ENCODE measurements at regions not wholly inside any gene's neighbourhood (a gene's known extent, or its start where the extent isn't known, plus 50 kb on each side); places are given as distances from the start of the nearest gene placed in this dataset.

- CTCF ChIA-PET (ENCODE audit: unreplicated experiment) = no interaction called here
These were observed 217.2 kb downstream of the CHRM3 start for GRCh38 chr1:239603530-239603929.

GRCh38 chr1:239606850-239607400 is 220.6 kb downstream of the CHRM3 start:
- intact Hi-C loops (cut with micrococcal nuclease; ENCODE audit: unreplicated experiment) = no loop called here
- BruUV-seq (replicated peaks) = no TSS peak
- POLR2A ChIA-PET = no interaction called here
- Histone ChIP-seq H3K4me2 (ENCODE audit: low read length) (no peak overlapping the region), H3K27ac (ENCODE audit: low read depth, low read length, poor library complexity, severe bottlenecking) (no peak overlapping the region), H3K4me3 (ENCODE audit: low read depth, low read length, poor library complexity, severe bottlenecking) (no peak overlapping the region), H3K4me1 (ENCODE audit: insufficient read depth, low read length, poor library complexity, severe bottlenecking) (no peaks in the 10 kb centered on the region), H4K20me1 (ENCODE audit: insufficient read depth, low read length) (no peaks in the 10 kb centered on the region), H2AFZ (ENCODE audit: low read length) (no peak overlapping the region), H3K9me3 (ENCODE audit: low read length) (no peaks in the 10 kb centered on the region), H3K9me2 (ENCODE audit: insufficient read depth, low read length) (no peaks in the 10 kb centered on the region), H3K79me2 (ENCODE audit: insufficient read depth, low read depth, low read length) (no peaks in the 10 kb centered on the region), H3K36me3 (ENCODE audit: insufficient read depth, low read length) (no peaks in the 10 kb centered on the region)
- TF ChIP-seq EZH2phosphoT487 (IDR thresholded peaks at IDR 0.05; ENCODE audit: borderline replicate concordance, low read depth, low read length) (no peak), CTCF (conservative IDR thresholded peaks at IDR 0.05; ENCODE audit: low read length) (no peak)
- DNase-seq (ENCODE audit: low spot score) = no peak
- CTCF ChIA-PET (ENCODE audit: unreplicated experiment) = no interaction called here

More at GRCh38 chr1:239603530-239603929, 217.2 kb downstream of the CHRM3 start:
- H3K9me2 ChIP-seq (ENCODE audit: insufficient read depth, low read length) = no peaks in the 10 kb centered on the region
- no peak overlapping the region for H3K27ac ChIP-seq (ENCODE audit: low read depth, low read length, poor library complexity, severe bottlenecking)
- DNase-seq (ENCODE audit: low spot score) = no peak
- no TSS peak for BruUV-seq (replicated peaks)
- no peaks in the 10 kb centered on the region for H4K20me1 ChIP-seq (ENCODE audit: insufficient read depth, low read length)
- no peak overlapping the region for H3K4me3 ChIP-seq (ENCODE audit: low read depth, low read length, poor library complexity, severe bottlenecking)
- H3K79me2 ChIP-seq (ENCODE audit: insufficient read depth, low read depth, low read length) = no peaks in the 10 kb centered on the region
- POLR2A ChIA-PET = interaction anchor here (0.6 kb wide), 1 partner anchor 330 kb away, joined by 5 read pairs; no protein-coding TSS in a partner anchor
- no peaks in the 10 kb centered on the region for H3K9me3 ChIP-seq (ENCODE audit: low read length)
- intact Hi-C loops (cut with micrococcal nuclease; ENCODE audit: unreplicated experiment) = no loop called here
- no peak overlapping the region for H3K4me2 ChIP-seq (ENCODE audit: low read length)
- no peaks in the 10 kb centered on the region for H3K4me1 ChIP-seq (ENCODE audit: insufficient read depth, low read length, poor library complexity, severe bottlenecking)
- TF ChIP-seq EZH2phosphoT487 (IDR thresholded peaks at IDR 0.05; ENCODE audit: borderline replicate concordance, low read depth, low read length) (no peak), CTCF (conservative IDR thresholded peaks at IDR 0.05; ENCODE audit: low read length) (no peak)
- no peak overlapping the region for H2AFZ ChIP-seq (ENCODE audit: low read length)
- H3K36me3 ChIP-seq (ENCODE audit: insufficient read depth, low read length) = no peaks in the 10 kb centered on the region

GRCh38 chr1:239608469-239608868 is 222.1 kb downstream of the CHRM3 start:
- Histone ChIP-seq H3K4me3 (ENCODE audit: low read depth, low read length, poor library complexity, severe bottlenecking) (no peak overlapping the region), H3K9me3 (ENCODE audit: low read length) (no peaks in the 10 kb centered on the region), H2AFZ (ENCODE audit: low read length) (no peak overlapping the region), H3K36me3 (ENCODE audit: insufficient read depth, low read length) (no peaks in the 10 kb centered on the region), H3K79me2 (ENCODE audit: insufficient read depth, low read depth, low read length) (no peaks in the 10 kb centered on the region), H3K4me2 (ENCODE audit: low read length) (no peak overlapping the region), H3K9me2 (ENCODE audit: insufficient read depth, low read length) (no peaks in the 10 kb centered on the region), H3K27ac (ENCODE audit: low read depth, low read length, poor library complexity, severe bottlenecking) (no peak overlapping the region), H4K20me1 (ENCODE audit: insufficient read depth, low read length) (no peaks in the 10 kb centered on the region), H3K4me1 (ENCODE audit: insufficient read depth, low read length, poor library complexity, severe bottlenecking) (no peaks in the 10 kb centered on the region)
- intact Hi-C loops (cut with micrococcal nuclease; ENCODE audit: unreplicated experiment) = no loop called here
- no peak for DNase-seq (ENCODE audit: low spot score)
- BruUV-seq (replicated peaks) = no TSS peak
- ChIA-PET POLR2A (no interaction called here), CTCF (ENCODE audit: unreplicated experiment) (no interaction called here)
- no peak for TF ChIP-seq EZH2phosphoT487 (IDR thresholded peaks at IDR 0.05; ENCODE audit: borderline replicate concordance, low read depth, low read length)
- no peak for TF ChIP-seq CTCF (conservative IDR thresholded peaks at IDR 0.05; ENCODE audit: low read length)

All from OCI-LY7 (cell line).